GM21825 (cell line): ENCODE measurements at regions not wholly inside any gene's neighbourhood (a gene's known extent, or its start where the extent isn't known, plus 50 kb on each side); places are given as distances from the start of the nearest gene placed in this dataset.

Source experiments
- ATAC-seq: cut with Tn5 transposase; IDR thresholded peaks from one replicate; pipeline ENCODE4 v1.9.1; 2021; ENCODE audit warnings: mild to moderate bottlenecking, moderate library complexity; ENCODE audit not compliant: unreplicated experiment

DNA sequence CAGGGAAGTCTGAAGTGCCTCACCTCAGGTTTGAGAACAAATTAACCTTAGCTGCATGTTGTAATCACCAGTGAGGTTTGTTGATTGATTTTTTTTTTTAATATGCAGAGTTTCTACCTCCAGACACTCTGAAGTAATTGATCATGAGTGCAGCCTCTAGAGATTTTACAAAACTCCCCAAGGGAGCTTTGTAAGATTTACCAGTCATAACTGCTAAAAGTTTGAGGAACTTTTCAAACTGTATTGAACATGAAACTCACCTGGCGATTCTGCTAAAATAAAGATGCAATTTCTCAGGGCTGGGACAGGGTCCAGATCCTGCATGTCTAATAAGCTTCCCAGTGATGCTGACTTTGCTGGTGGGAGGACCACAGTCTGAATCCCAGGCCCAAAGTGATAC lies 339.6 kb upstream of the DCC start:
- no peak for ATAC-seq

DNA sequence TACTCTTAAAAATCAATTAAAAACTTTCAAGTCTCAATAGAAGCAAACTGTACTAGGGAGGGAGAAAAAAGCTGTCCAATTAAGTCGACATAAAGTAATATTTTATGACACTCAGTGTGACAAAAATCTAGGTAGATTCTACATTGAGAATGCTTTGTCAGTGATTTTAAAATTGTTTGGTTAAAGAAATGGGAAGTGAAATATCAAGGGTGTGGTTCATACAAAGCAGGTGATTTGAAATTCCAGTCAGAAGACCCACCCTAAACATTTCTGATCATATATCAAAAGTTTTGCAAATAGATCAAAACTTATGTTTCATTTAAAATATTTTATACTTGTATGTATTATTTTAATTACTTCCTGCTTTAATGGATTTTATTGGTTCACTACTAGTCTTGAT lies 338.9 kb upstream of the DCC start:
- ATAC-seq, result no peak

DNA sequence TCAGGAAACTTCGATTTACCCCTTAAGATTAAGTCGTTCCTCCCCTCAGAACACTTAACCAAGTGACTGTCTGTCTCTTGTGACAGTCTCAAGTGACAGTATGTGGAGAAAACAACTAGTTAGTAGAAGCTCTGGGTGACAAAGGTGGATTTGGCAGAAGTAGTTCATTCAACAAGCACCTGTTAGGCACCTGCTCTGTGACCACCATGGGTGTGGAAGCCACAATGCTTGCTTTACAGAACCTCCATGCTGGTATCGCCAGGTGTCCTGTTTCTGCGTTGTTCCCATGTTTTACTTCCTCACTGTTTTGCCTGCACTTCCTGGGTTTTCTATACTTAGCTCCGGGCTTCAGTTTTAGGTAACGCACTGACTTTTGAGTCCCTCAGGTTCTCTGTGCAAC lies 337.4 kb upstream of the DCC start:
- ATAC-seq, result no peak

DNA sequence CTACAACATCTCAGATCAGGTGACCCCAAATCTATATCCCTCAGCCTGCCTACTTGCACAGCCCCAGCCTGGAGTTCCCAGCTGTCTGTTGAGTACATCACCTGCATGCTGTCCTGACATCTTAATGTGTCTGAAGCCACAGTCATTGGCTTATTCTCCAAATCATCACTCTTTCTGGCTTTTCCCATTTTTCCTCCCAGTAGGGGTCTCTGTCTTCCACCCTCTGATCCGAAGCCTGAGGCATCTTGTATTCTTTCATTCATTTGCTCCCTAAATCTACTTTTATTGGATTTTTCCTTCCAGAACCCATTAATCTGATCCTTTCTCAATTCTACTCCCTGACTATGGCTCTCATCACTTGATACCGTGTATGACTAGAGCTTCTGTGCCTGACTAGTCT lies 332.9 kb upstream of the DCC start:
- ATAC-seq, result no peak

DNA sequence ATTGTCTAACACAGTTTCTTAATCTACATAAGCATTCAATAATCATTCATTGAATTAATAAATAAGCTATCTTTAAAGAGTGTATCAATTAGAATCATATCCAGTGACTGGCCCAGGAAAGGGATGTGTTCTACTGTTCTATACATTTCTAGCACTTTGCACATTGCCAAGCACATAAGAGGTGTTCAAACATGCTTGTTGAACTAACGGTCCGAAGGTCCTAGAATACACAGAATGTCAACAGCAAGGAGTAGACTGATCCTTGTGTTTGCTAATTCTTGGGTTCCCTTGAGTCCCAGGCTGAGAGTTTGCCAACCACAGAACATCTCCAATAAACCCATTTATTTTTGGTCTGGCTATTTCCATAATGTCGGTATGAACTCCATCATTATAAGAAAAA lies 331.7 kb upstream of the DCC start:
- ATAC-seq, result no peak

DNA sequence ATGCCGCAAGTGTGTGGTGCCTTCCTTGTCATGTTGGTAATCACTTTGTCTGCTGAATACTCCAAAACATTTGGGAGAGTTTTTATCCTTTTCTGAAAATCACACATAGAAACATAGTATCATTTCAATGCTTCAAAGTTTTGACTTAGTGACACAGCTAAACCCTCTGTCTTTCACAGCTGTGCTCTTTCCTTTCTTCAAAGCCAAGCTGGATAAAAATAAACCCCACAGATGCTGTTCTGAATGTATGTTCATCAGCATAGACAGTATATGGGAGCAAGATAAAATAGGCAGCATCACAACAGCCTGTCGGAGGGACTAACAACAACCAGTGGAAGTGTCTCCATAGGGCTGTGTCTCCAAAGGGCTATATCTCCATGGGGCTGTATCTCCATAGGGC lies 331.3 kb upstream of the DCC start:
- no peak for ATAC-seq

DNA sequence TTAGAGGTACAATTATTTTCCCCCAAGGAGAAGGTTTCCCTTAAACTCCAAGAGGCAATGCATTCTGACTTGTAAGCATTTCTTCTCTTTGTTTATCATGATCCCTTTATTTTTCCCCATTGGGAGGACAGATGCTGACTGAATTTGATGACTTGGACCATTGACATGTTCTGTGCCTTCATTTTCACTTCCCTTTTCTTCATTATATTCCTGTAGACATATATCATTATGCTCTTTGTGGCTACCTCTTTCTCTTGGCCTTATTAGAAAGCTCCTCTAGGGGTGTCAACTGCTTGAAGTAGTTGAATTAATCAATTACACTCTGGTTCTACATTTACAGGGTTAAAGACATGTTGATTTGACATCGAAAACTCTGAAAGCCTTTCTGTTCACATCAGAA lies 330.0 kb upstream of the DCC start:
- no peak for ATAC-seq

DNA sequence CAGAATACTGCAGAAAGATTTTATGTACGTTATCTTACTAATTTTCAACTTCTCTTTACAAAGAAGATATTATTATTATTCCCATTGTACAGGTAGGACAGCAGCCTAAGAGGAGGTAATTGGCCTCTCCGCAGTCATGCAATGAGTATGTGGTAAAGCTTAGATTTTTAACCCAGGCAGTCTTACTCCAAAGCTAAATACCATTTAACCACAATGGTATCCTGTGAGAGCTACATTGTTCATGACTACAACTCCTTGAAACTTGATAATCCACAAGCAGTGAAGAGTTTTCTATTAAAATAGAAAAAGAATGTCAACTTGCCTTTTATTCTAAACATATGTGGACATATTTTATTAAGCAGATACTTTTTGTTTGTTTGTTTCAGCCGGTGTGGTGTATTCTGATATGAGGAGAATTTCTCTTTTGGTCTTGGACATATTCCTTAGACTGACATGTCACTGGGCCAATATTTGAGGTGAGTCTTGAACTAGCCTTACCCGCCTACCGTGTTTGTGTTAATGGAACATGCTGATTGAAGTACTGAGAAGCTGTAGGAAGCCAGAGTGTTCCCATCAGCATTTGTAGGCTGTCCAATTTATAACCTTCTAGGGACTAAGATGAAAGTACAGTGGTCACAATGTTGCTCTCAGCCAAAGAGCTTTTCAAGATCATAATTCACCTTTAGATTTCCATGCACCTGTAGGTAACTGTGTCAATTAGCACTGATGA lies 293.9 kb upstream of the DCC start:
- no peak for ATAC-seq

DNA sequence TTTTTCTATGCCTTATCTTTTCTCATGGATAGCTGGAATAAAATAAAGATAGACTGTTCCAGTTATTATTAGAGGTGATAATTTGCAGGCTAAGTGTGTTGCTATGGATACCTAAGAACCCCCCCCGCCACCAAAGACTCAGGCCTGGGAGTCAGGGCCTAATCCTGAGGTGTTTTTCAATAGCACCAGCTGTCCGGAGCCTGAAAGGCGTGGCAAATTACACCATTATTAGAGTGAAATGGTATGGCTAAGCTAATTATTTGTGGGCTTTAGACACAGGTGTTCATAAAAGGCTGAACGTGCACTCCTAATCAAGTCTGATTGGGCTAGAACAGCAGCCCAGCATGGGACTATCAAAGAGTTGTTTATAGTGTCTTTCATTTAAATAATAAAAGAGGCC lies 293.2 kb upstream of the DCC start:
- ATAC-seq, result no peak

DNA sequence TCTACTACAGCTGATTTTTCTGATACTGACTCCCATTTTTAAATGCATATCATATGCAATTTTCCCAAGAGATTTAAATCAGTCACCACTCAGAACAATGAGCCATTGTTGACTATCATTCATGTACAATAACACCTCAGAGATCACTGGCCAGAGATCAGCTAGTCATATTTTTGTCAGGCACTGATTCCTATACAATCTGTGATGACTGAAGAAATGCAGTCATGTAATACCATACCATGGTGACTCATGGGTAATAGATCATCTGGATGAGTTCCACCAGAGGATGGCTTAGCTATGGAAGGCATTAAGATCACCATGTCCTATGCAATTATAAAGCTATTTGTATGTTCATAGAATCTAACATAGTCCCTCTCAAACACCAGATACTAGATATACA lies 285.7 kb upstream of the DCC start:
- no peak for ATAC-seq

DNA sequence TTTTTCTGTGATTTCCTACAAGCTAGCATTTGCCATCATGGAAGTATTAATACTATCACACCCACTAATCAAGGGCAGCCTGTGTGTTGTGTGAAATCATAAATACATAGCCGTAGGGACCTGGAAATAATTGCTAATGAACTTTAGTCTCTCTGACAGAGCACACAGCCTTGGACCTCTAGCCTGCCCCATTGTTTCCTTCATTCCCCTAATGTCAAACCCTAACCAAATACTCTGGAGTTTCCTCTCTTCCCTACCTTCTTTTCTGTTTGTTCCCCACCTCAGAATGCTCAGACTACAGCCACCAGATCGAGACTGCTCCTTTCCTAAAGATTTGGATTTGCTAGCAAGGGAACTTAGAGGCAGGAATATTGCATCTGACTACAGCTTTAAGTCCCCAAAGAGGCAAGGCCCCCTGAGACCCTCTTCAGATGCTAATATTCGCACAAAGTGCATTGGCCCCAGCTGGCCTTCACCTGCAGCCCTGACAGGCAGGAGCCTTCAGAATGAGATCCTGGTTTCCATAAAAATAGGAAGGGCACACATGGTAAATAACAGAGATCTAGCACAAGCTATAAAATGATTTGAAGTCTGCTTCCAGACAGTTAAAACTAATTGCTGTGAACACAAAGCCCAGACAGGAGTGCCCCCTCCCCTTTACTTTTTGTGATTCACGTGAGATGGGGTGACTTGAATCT lies 279.2 kb upstream of the DCC start:
- ATAC-seq, result no peak

DNA sequence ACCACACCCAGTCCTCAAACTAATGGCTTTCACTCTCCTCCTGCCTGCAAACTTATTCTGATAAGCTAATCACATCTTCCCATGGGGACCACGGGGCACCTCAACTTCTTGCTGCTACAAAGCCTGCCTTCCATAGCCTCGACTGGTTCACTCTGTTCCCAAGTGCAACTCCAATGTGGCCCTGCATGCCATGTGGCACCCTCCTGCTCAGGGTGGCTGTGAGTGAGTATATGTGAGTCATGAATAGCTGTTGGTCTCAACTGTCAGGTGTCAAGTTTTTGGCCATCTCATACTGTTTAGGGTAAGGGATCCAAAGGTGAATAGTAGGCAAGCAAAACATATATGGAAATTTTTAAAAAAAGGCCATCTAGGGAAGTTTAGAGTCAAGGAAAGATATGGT lies 276.1 kb upstream of the DCC start:
- ATAC-seq, result no peak

DNA sequence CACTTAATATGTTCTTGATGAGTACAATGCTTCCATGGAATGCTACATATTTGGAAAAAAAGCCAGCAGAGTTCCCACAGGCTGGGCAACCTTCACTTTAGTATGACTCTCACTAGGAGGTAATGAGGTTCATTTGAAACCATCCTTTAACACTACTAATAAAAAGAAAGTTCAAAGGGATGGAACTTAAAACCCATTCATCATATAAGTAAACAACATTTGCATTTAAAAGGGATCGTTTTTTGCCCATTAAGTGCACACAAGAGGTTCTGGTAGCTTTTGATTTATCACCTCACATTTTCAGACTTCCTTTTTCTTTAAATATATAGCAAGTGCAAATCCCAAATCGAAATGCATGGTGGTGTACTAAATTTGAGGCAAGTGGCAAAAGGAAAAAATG lies 270.8 kb upstream of the DCC start:
- no peak for ATAC-seq

DNA sequence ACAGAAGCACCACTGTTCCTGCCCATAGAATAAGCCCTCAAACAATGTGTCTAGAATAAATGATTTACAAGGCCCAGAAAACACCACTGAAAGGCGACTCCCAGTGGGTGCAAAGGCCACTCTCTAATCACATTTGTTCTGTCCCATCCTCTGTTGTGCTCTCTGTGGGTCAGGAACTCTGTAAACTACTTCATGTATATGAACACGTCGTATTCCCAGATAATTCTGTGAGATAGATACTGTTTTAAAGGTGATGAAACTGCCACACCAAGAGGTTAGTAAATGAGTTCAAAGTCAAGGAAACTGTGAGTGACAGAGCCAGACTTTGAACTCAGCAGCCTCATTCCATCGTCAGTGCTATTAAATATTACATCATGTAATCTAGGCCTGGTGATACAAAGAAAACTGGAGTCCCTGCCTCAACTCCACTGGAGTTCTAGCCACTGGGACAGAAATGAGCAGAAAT lies 269.7 kb upstream of the DCC start:
- no peak for ATAC-seq

DNA sequence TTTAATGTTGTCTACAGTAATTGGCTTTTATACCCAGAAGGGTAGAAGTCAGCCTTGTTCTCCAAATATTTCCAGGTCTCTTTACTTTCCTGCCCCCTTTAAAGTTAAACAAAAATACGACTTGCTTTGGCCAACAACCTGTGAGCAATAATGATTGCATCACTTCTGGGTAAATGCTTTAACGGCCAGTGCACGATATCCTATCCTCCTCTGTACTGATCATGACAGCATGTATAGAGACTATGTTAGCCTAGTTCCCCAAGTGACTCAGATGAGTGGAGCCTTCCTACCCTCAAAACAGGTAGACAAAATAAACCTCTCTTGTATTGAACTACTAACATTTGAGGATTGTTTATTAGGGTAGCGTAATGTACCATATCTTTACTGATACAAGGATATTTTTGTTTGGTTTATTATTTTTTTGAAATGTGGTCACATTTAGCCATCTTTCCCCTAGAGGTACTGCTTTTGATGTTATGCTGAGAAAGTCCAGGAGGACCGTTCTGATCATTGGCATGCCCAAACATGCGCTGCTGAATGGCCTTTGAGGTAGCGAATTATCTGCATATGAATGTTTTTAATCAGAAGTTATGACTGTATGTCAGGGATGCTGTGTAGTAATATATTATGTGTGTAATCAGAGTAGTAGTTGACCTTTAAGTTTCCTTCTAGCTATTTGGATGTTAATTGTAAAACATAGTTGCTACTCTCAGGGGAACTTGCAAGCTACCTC lies 262.6 kb upstream of the DCC start:
- ATAC-seq, result no peak

DNA sequence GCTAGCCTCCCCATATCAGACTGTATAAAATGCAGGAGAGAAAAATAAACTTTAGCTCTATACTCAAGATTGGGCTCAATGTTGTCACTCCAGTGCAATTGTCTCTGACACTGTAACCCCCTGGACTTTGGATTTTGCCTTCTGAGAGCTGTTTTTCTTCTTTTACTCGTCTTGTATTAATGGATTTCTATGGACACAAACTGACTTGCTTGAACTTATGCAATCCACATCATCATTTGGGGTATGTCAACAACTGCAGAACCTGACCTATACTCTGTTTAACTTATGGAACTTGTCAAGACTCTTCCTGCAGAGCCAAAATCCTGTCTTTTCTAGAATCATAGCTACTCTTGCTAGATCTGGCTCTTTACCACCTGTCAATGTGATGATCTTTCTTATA lies 257.8 kb upstream of the DCC start:
- ATAC-seq, result no peak

DNA sequence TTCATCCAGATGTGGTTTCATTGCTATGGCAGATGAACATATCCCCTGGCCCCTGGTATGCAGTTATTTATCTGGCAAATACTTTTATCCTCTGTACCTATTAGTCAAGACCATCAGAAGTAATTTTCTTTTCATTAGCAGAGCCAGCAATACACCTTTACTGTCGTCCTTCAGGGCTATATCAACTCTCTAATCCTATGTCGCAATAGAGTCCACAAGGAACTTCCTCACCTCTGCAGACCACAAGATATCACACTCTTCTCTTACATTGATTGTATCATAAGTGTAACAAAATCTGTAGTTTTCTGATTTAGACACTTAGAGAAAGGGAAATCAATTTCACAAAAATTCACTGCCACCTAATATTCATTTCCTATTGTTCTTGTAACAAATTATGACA lies 252.9 kb upstream of the DCC start:
- ATAC-seq, result no peak

DNA sequence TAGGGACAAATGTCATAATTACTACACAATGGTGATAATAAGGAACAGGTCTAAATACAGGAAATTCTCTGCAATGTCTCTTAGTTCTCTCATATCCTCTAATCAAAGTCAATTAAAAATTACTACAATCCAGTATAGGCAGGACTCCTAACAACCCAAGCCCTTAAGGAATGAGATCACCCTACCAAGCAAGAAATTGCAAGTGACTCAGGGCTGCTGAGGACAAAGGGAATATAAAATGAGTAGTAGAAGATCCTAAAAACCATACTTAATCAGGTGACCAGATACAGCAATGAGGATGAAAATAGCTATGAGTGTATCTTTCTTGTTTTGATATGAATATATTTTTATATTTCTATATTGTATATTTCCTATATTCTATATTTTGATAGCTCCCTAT lies 250.0 kb upstream of the DCC start:
- ATAC-seq, result no peak

DNA sequence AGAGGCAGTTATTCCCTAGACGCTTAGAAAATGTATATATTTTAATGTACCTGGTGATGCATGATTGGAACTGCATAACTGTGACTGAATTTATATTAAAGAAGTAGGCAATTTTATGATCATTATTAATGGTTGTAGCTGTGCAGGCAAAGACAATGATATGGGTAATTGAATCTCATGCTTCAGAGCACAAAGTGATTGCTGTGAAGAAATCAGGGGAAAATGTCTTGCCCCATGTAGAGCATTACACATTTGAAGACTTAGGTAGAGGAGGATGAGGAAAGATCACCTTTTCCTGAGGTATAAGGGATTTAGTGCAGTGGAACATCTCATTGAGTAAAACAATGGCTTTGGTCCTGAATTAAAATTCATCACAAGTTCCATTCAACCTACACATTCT lies 246.8 kb upstream of the DCC start:
- no peak for ATAC-seq

DNA sequence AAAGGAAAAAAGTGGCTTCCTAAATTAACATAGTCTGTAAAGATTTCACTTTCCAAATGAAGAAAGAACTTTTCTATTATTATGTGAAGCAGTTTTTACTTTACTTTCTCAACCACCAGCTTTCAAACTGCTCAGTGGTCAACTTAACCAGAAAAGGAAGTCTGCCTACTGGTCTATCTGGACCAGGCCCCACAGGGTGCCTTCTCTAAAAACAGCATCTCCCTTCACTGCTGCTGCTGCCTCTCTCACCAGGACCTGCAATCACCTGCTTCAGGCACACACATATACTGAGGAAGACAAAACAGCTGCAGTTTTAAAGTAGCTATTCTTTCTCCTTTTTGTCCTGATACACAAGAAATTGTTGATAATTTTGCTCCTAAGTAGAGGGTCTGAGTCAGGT lies 221.3 kb upstream of the DCC start:
- ATAC-seq, result no peak

DNA sequence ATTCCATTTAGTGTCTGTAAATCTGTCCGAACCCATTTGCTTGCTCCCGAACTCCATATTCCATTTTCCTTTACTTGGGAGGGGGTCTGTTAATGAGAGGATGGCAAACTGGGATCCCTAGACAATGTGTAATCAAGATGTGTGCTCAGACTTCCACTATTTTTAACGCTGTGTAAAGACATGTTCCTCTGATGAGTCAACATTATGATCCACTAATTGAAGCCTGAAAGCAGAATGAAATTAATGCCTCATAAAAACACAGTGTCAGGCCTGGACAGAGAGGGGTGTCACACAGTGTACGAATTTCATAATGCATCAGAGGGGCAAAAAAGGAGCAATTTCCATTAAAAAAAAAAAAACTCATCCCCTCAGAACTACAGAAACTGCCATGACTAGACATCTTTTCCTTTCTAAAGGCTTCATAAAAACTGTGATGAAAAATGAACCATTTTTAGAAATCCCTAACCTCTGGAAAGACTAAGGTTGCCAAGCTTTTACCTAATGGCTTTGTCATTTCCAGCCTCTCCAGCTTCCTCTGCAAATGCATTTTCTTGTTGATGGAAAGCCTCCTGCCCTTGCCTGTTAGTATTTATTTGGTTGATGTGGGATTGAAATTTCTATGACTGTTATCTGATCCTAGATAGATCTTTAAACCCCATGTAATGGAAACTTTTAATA lies 209.2 kb upstream of the DCC start:
- no peak for ATAC-seq

DNA sequence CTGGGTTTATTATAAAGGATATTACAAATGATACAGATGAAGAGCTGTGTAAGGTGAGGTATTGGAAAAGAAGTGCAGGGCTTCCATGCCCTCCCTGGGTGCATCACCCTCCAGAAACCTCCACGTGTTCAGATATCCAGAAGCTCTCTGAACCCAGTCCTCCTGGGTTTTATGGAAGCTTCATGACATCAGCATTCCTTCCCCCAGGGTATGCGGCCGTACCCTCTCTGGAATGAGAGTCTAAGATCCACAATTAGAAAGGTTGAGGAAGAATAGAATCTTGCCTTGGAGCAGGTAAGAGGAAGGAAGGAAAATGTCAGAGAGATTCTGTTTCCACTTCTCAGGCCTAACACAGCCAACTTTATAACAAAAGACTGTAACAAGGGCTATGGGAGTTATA lies 208.2 kb upstream of the DCC start:
- ATAC-seq, result no peak
